ENCODE measurements at regions not wholly inside any gene's neighbourhood (a gene's known extent, or its start where the extent isn't known, plus 50 kb on each side); places are given as distances from the start of the nearest gene placed in this dataset.
A peak's percentile ranks its signal among the peaks of the same experiment; 100 is the strongest.

- H3K4me3 ChIP-seq (ENCODE audit: low read depth, low read length) = peak overlapping the region; percentile 59
- peak; percentile 100 for DNase-seq (ENCODE audit: low read depth)
- no peak for TF ChIP-seq CTCF (IDR thresholded peaks at IDR 0.05; ENCODE audit: control insufficient read depth, extremely low read depth, insufficient read depth)
Observed at GRCh38 chr6:27146706-27147505, 100.6 kb upstream of the PRSS16 start.

GRCh38 chr6:27148404-27148795 is 99.1 kb upstream of the PRSS16 start:
- no peak for TF ChIP-seq CTCF (IDR thresholded peaks at IDR 0.05; ENCODE audit: control insufficient read depth, extremely low read depth, insufficient read depth)
- no peak overlapping the region for H3K4me3 ChIP-seq (ENCODE audit: low read depth, low read length)
- no peak for DNase-seq (ENCODE audit: low read depth)

GRCh38 chr6:27149150-27149549 is 98.4 kb upstream of the PRSS16 start:
- no peak overlapping the region for H3K4me3 ChIP-seq (ENCODE audit: low read depth, low read length)
- no peak for TF ChIP-seq CTCF (IDR thresholded peaks at IDR 0.05; ENCODE audit: control insufficient read depth, extremely low read depth, insufficient read depth)
- DNase-seq (ENCODE audit: low read depth) = no peak

- no peak overlapping the region for H3K4me3 ChIP-seq (ENCODE audit: low read depth, low read length)
- no peak for TF ChIP-seq CTCF (IDR thresholded peaks at IDR 0.05; ENCODE audit: control insufficient read depth, extremely low read depth, insufficient read depth)
- no peak for DNase-seq (ENCODE audit: low read depth)
Observed at GRCh38 chr6:27154696-27155095, 92.8 kb upstream of the PRSS16 start.

- DNase-seq (ENCODE audit: low read depth) = no peak
- no peak for TF ChIP-seq CTCF (IDR thresholded peaks at IDR 0.05; ENCODE audit: control insufficient read depth, extremely low read depth, insufficient read depth)
- peak overlapping the region; percentile 73 for H3K4me3 ChIP-seq (ENCODE audit: low read depth, low read length)
Observed at GRCh38 chr6:27156874-27157458, 90.5 kb upstream of the PRSS16 start.

- TF ChIP-seq CTCF (IDR thresholded peaks at IDR 0.05; ENCODE audit: control insufficient read depth, extremely low read depth, insufficient read depth) = peak; percentile 56
- peak overlapping the region; percentile 73 for H3K4me3 ChIP-seq (ENCODE audit: low read depth, low read length)
- no peak for DNase-seq (ENCODE audit: low read depth)
Observed at GRCh38 chr6:27157459-27158315, 89.8 kb upstream of the PRSS16 start.
